ENCODE measurements at regions not wholly inside any gene's neighbourhood (a gene's known extent, or its start where the extent isn't known, plus 50 kb on each side); places are given as distances from the start of the nearest gene placed in this dataset.

- TF ChIP-seq POLR2AphosphoS5 (IDR thresholded peaks at IDR 0.05; ENCODE audit: low read depth, low read length) (no peak), CTCF (IDR thresholded peaks at IDR 0.05) (no peak), REST (IDR thresholded peaks at IDR 0.05; ENCODE audit: insufficient read depth in 1 of 2, low read depth in 2 of 2, low read length in 1 of 2) (no peak)
These were observed 242.2 kb downstream of the LOXHD1 start for GRCh38 chr18:46414863-46415262.

Data from Panc1 (cell line).